ENCODE measurements at regions not wholly inside any gene's neighbourhood (a gene's known extent, or its start where the extent isn't known, plus 50 kb on each side); places are given as distances from the start of the nearest gene placed in this dataset.

DNA sequence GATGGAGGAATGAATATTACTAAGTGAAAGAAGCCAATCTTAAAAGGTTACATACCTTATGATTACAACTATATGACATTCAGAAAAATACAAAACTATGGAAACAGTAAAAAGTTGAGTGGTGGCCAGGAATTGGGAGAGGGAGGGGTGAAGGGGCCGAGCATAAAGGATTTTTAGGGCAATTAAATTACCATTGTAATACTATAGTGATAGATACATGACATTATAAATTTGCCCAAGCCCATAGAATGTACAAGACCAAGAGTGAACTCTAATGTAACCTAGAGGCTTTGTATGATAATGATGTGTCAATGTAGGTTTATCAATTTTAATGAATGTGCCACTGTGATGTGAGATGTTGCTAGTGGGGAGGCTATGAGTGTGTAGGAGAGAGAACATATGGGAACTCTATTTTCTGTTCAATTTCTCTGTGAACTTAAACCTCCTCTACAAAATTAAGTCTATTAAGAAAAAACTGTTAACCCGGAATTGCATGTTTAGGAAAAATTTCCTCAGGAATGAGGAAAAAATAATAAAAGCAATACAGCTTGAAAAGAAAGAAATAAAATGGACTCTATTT is 541.9 kb upstream of the UBE2E2 start:
- TF ChIP-seq, protein P1, sequence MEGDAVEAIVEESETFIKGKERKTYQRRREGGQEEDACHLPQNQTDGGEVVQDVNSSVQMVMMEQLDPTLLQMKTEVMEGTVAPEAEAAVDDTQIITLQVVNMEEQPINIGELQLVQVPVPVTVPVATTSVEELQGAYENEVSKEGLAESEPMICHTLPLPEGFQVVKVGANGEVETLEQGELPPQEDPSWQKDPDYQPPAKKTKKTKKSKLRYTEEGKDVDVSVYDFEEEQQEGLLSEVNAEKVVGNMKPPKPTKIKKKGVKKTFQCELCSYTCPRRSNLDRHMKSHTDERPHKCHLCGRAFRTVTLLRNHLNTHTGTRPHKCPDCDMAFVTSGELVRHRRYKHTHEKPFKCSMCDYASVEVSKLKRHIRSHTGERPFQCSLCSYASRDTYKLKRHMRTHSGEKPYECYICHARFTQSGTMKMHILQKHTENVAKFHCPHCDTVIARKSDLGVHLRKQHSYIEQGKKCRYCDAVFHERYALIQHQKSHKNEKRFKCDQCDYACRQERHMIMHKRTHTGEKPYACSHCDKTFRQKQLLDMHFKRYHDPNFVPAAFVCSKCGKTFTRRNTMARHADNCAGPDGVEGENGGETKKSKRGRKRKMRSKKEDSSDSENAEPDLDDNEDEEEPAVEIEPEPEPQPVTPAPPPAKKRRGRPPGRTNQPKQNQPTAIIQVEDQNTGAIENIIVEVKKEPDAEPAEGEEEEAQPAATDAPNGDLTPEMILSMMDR (IDR thresholded peaks at IDR 0.05; ENCODE audit: insufficient read depth, low read length, poor library complexity, severe bottlenecking) = no peak
- TF ChIP-seq EZH2phosphoT487 (conservative IDR thresholded peaks at IDR 0.05; ENCODE audit: low read length) = no peak
